GM23338 (cell line): ENCODE measurements at regions not wholly inside any gene's neighbourhood (a gene's known extent, or its start where the extent isn't known, plus 50 kb on each side); places are given as distances from the start of the nearest gene placed in this dataset.

ENCODE experiments used
- ATAC-seq: fragments of 200-7000 bp; cut with Tn5 transposase; 3 replicates; pipeline ENCODE4 v1.9.1; 2020
- DNase-seq: peaks from one replicate; pipeline ENCODE4 v3.0.0-alpha.2; 2015; ENCODE audit warnings: low spot score
- H2AFZ ChIP-seq: fragments of 200-600 bp; sonication (generic); 2 replicates; pipeline ENCODE4 v1.8.0; 2016; ENCODE audit warnings: antibody characterized with exemption, mild to moderate bottlenecking, moderate library complexity
- H3F3A ChIP-seq: fragments of 200-600 bp; sonication (generic); replicated peaks from 2 replicates; pipeline ENCODE4 v1.8.0; 2017; ENCODE audit warnings: antibody characterized with exemption, mixed run types, low read depth
- H3K27ac ChIP-seq: fragments of 200-600 bp; sonication (generic); 2 replicates; pipeline ENCODE4 v1.6.1; 2016; ENCODE audit warnings: low read depth
- H3K27me3 ChIP-seq: fragments of 200-600 bp; sonication (generic); 2 replicates; pipeline ENCODE4 v1.8.0; 2016; ENCODE audit warnings: mild to moderate bottlenecking, mixed run types, moderate library complexity; ENCODE audit not compliant: insufficient read depth
- H3K36me3 ChIP-seq: fragments of 200-600 bp; sonication (generic); 2 replicates; pipeline ENCODE4 v1.8.0; 2016; ENCODE audit warnings: mild to moderate bottlenecking; ENCODE audit not compliant: insufficient read depth
- H3K4me1 ChIP-seq: fragments of 200-600 bp; sonication (generic); 2 replicates; pipeline ENCODE4 v1.8.0; 2016; ENCODE audit warnings: mild to moderate bottlenecking, moderate library complexity; ENCODE audit not compliant: insufficient read depth
- H3K4me2 ChIP-seq: fragments of 200-600 bp; sonication (generic); 2 replicates; pipeline ENCODE4 v1.7.1; 2017; ENCODE audit warnings: mixed run types
- H3K4me3 ChIP-seq: fragments of 200-600 bp; sonication (generic); 2 replicates; pipeline ENCODE4 v1.6.1; 2016; ENCODE audit warnings: mixed run types
- H3K79me2 ChIP-seq: fragments of 200-600 bp; sonication (generic); replicated peaks from 2 replicates; pipeline ENCODE4 v1.8.0; 2017; ENCODE audit warnings: mild to moderate bottlenecking; ENCODE audit not compliant: insufficient read depth
- H3K9me2 ChIP-seq: fragments of 200-600 bp; sonication (generic); 2 replicates; pipeline ENCODE4 v1.8.0; 2017; ENCODE audit not compliant: insufficient read depth
- H4K20me1 ChIP-seq: fragments of 200-600 bp; sonication (generic); replicated peaks from 2 replicates; pipeline ENCODE4 v1.8.0; 2017; ENCODE audit warnings: mild to moderate bottlenecking; ENCODE audit not compliant: insufficient read depth
- H3K27ac Mint-ChIP-seq: 2 replicates; pipeline ENCODE4 v1.8.0; 2020; ENCODE audit warnings: inconsistent platforms, mild to moderate bottlenecking, moderate library complexity, mixed read lengths
- H3K27me3 Mint-ChIP-seq: 3 replicates; pipeline ENCODE4 v1.8.0; 2022; ENCODE audit warnings: low read depth, mild to moderate bottlenecking, moderate library complexity, mixed read lengths, inconsistent platforms; ENCODE audit not compliant: insufficient read depth, poor library complexity
- H3K36me3 Mint-ChIP-seq: 3 replicates; pipeline ENCODE4 v1.8.0; 2021; ENCODE audit warnings: low read depth, mild to moderate bottlenecking, inconsistent platforms, moderate library complexity, mixed read lengths
- H3K4me1 Mint-ChIP-seq: 3 replicates; pipeline ENCODE4 v1.8.0; 2020; ENCODE audit warnings: mild to moderate bottlenecking, inconsistent platforms, mixed read lengths
- H3K4me3 Mint-ChIP-seq: 3 replicates; pipeline ENCODE4 v1.8.0; 2021; ENCODE audit warnings: moderate library complexity, mild to moderate bottlenecking, inconsistent platforms, mixed read lengths
- H3K9me3 Mint-ChIP-seq: 3 replicates; pipeline ENCODE4 v1.8.0; 2020; ENCODE audit warnings: moderate library complexity, mild to moderate bottlenecking, inconsistent platforms, mixed read lengths
- CREB1 ChIP-seq: fragments of 250-450 bp; sonication (Bioruptor Pico); IDR thresholded peaks from 2 replicates; pipeline ENCODE4 v1.5.0; 2020; ENCODE audit warnings: low read depth, mild to moderate bottlenecking, moderate library complexity
- ETS1 ChIP-seq: IDR thresholded peaks from 2 replicates; pipeline ENCODE4 v1.6.1; 2016; ENCODE audit warnings: antibody characterized with exemption
- EZH2 ChIP-seq: fragments of 200-600 bp; sonication (generic); IDR thresholded peaks from one replicate; pipeline ENCODE4 v1.8.0; 2017; ENCODE audit warnings: antibody characterized with exemption, mild to moderate bottlenecking, low read depth; ENCODE audit not compliant: unreplicated experiment
- JUNB ChIP-seq: IDR thresholded peaks from one replicate; pipeline ENCODE4 v1.6.1; 2016; ENCODE audit warnings: antibody characterized with exemption; ENCODE audit not compliant: unreplicated experiment
- NANOG ChIP-seq: IDR thresholded peaks from 2 replicates; pipeline ENCODE4 v1.6.1; 2016; ENCODE audit warnings: antibody characterized with exemption, borderline replicate concordance
- POLR2AphosphoS5 ChIP-seq: IDR thresholded peaks from 2 replicates; pipeline ENCODE4 v1.6.1; 2016; ENCODE audit warnings: antibody characterized with exemption, low read depth
- REST ChIP-seq: IDR thresholded peaks from one replicate; pipeline ENCODE4 v1.6.1; 2018; ENCODE audit warnings: antibody characterized with exemption; ENCODE audit not compliant: unreplicated experiment
- STAT1 ChIP-seq: IDR thresholded peaks from one replicate; pipeline ENCODE4 v1.6.1; 2016; ENCODE audit warnings: antibody characterized with exemption; ENCODE audit not compliant: unreplicated experiment
- ZNF331 ChIP-seq: fragments of 250-450 bp; sonication (Bioruptor Pico); IDR thresholded peaks from 2 replicates; pipeline ENCODE4 v1.5.0; 2020; ENCODE audit warnings: low read depth, mild to moderate bottlenecking, moderate library complexity

GRCh38 chr12:63419154-63419553 is 249.1 kb downstream of the DPY19L2 start:
- Mint-ChIP-seq H3K27ac (no peak overlapping the region), H3K4me1 (peaks cover 10% of the 10 kb centered on the region; the same call in 2 of the 3 replicates), H3K36me3 (peaks cover 18% of the 10 kb centered on the region), H3K4me3 (no peak overlapping the region), H3K9me3 (peaks cover 37% of the 10 kb centered on the region), H3K27me3 (peaks cover 2% of the 10 kb centered on the region)
- no peak overlapping the region for H3K27ac ChIP-seq
- H2AFZ ChIP-seq: no peak overlapping the region
- no peaks in the 10 kb centered on the region for H4K20me1 ChIP-seq
- 0 out of 2 replicates have a peak overlapping the region, but pooled peaks have one; percentile 24 for H3K4me2 ChIP-seq
- no peak for ATAC-seq
- H3K4me3 ChIP-seq: no peak overlapping the region
- H3K9me2 ChIP-seq: no peaks in the 10 kb centered on the region
- H3K79me2 ChIP-seq: no peaks in the 10 kb centered on the region
- peak; percentile 13 for DNase-seq
- no peaks in the 10 kb centered on the region for H3F3A ChIP-seq
- H3K4me1 ChIP-seq: peaks cover 18% of the 10 kb centered on the region
- TF ChIP-seq STAT1 (no peak), CREB1 (CRISPR knock-in tag) (no peak), JUNB (no peak), POLR2AphosphoS5 (no peak)
- no peaks in the 10 kb centered on the region for H3K27me3 ChIP-seq
- no peaks in the 10 kb centered on the region; the same call in 1 of the 2 replicates for H3K36me3 ChIP-seq

- H3K4me3 Mint-ChIP-seq: no peak overlapping the region
- Histone ChIP-seq H3F3A (no peaks in the 10 kb centered on the region), H4K20me1 (no peaks in the 10 kb centered on the region), H3K79me2 (no peaks in the 10 kb centered on the region), H3K36me3 (no peaks in the 10 kb centered on the region; the same call in 1 of the 2 replicates), H3K27ac (no peak overlapping the region), H3K4me2 (no peak overlapping the region), H3K4me1 (peaks cover 18% of the 10 kb centered on the region), H3K27me3 (no peaks in the 10 kb centered on the region), H3K9me2 (no peaks in the 10 kb centered on the region), H2AFZ (no peak overlapping the region), H3K4me3 (no peak overlapping the region)
- H3K9me3 Mint-ChIP-seq: peaks cover 43% of the 10 kb centered on the region
- TF ChIP-seq NANOG (no peak), CREB1 (CRISPR knock-in tag) (no peak), ZNF331 (no peak), REST (no peak), ETS1 (no peak), EZH2 (no peak), POLR2AphosphoS5 (no peak)
- peaks cover 10% of the 10 kb centered on the region; the same call in 2 of the 3 replicates for H3K4me1 Mint-ChIP-seq
- H3K27ac Mint-ChIP-seq: no peak overlapping the region
- ATAC-seq (no peak), DNase-seq (no peak)
- H3K36me3 Mint-ChIP-seq: peaks cover 18% of the 10 kb centered on the region
- H3K27me3 Mint-ChIP-seq: peaks cover 3% of the 10 kb centered on the region
These were observed 251.5 kb downstream of the DPY19L2 start for GRCh38 chr12:63416788-63417187.
